NCI-H1694 (cell line): ENCODE measurements at regions not wholly inside any gene's neighbourhood (a gene's known extent, or its start where the extent isn't known, plus 50 kb on each side); places are given as distances from the start of the nearest gene placed in this dataset.
A peak's percentile ranks its signal among the peaks of the same experiment; 100 is the strongest.

Source experiments
- DNase-seq: peaks from one replicate; lab custom pipeline; 2025; lab: John Stamatoyannopoulos, UW

- no peak for DNase-seq
Measured at GRCh38 chr7:67843001-67843565, 846.5 kb downstream of the TYW1 start.

- no peak for DNase-seq
Measured at GRCh38 chr7:67843615-67844014, 847.0 kb downstream of the TYW1 start.

DNA sequence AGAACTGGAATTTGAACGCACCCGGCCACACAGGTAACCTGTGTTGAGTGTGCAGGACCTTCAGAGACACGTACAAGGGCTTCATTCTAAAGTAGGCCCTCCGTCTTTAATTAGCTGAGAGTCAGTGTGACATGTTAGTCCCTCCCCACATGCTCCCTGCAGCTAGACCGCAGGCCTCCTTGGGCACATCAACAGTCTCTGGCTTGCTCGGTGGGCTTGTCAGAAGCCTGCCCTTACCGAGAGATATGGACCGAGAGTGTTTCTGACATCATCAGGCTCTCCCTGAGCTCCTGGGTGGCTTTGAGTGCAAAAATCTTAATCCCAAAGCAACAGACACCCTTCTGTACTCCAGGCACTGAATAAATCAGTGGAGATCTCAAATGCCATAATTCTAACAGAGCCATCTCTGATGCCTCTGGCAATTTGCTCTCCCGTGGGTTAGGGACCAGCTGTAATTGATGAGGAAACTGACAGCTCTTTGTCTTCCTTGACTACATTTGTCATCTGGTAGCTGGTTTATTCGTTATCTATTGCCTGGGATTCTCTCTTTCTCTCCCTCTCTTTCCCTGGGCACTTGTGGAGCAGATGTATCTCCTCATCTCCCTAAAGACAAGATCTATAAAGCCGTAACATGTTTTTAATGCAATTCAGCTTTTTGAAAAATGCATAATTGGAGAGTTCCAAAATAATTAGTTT is 850.6 kb downstream of the TYW1 start:
- no peak for DNase-seq

- DNase-seq: peak; percentile 90
Measured at GRCh38 chr7:67854221-67855178, 857.9 kb downstream of the TYW1 start.

GRCh38 chr7:67855322-67855721 is 858.7 kb downstream of the TYW1 start:
- DNase-seq: no peak

DNA sequence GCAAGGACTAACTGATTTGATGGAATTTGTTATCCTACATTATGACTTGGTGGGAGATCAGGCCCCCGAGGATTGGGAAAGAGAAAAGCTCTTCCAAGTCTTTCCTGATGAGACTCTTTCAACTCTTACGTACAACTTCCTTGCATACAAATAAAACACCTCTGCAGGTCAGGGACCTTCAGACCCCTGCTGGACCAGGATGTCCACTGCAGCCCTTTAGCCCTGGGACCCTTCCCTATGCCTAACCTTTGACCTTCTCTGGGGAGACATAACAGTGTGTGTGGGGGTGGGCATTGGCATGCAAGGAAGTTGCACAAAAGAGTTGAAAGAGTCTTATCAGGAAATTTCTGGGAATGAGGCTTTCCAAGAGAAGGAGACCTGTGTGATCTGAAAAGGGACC is 859.4 kb downstream of the TYW1 start:
- DNase-seq: no peak

DNA sequence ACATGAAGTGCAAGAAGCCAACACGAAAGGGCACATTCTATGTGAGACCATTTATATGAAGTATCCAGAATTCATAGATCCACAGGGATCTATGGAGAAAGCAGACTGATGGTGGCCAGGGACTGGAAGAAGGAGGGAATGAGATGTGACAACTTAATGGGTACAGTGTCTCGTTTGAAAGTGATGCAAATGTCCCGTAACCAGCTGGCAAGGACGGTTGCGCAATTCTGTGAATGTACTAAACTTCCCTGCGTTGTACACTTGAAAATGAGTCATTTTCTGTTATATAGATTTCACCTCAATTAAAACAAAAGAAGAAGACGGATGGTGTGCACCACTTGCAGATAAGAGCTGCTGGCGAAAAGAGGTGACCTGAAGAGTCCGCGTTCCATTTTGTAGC is 861.1 kb downstream of the TYW1 start:
- DNase-seq: no peak

DNA sequence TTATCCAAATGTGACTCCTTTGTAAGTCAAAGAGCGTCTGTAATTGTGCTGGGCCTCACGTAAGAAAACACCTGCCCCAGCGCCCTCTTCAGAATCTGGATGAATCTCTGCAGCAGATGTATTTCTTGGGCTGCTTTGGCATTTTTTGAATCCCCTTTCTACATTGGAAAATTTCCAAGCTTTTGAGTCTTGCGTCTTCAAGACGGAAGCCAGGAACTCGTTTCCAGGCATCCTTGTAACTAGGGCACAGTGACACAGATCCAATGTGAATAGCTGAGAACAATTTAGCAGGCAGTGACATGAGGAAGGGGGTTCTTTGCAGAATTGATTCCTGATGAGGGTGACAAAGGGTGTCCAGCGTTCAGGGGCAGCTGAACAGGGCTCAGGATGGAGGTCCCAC is 862.3 kb downstream of the TYW1 start:
- DNase-seq: no peak

DNA sequence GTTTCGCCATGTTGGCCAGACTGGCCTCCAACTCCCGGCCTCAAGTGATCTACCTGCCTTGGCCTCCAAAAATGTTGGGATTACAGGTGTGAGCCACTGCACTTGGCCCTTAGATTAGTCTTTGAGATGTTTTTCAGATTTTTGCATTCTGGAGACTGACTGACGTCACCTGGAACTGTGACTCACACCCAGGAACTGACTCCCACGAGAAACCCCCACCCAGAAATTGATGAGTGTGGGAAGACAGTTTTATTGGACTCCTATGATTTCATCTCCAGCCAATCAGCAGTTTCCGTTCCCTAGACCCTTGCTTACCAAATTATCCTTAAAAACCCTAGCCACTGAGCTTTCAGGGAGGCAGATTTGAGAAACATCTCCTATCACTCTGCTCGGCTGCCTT is 867.3 kb downstream of the TYW1 start:
- DNase-seq: no peak

DNA sequence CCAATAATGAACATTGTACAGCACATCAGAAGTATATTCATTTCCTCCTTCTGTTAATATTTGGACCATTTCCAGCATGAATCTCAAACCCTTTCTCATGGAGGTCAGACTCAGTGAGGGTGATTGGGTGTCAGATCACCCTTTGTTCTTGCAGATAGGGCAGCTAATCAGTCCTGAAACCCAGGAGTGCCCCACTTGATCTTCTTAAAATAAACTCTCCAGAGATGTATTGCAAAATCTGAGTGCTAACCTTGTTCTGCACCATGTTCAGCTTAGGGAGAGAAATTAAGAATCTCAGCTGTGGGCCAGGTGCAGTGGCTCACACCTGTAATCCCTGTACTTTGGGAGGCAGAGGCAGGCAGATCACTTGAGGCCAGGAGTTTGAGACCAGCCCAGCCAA is 869.4 kb downstream of the TYW1 start:
- DNase-seq: no peak

DNA sequence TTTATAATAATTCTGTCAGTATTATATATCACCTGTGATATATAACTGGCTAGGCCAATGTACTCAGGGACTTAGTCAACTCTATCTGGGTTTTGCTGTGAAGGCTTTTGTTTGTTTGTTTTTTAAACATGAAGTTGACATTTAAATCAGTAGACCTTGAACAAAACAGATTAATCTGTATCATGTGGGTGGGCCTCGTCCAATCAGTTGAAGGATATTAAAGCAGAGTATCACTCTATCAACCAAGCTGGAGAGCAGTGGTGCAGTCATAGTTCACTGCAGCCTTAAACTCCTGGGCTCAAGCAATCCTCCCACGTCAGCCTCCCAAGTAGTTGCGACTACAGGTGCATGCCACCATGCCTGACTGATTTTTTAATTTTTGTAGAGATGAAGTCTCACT is 870.2 kb downstream of the TYW1 start:
- no peak for DNase-seq

GRCh38 chr7:67870396-67870795 is 873.8 kb downstream of the TYW1 start:
- DNase-seq: no peak

- no peak for DNase-seq
Measured at GRCh38 chr7:67875558-67875957, 878.9 kb downstream of the TYW1 start.

GRCh38 chr7:67878808-67879207 is 882.2 kb downstream of the TYW1 start:
- no peak for DNase-seq

DNA sequence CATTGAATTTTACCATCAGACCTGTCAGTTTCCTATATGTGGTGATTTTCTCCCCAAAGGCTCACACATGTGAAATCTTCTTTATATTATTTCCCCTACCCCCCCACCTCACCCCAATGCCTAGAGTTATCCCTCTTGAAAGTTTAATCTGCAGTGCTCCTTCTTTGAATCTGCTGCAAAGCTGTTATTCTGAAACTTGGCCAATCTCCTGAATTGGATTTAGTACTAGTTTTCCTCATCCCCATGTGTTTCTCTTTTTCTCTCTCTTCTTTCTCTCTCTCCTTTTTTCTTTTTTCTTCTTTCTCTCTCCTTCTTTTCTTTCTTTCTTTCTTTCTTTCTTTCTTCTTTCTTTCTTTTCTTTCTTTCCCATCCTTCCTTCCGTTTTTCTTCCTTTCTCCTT is 886.2 kb downstream of the TYW1 start:
- DNase-seq: no peak

DNA sequence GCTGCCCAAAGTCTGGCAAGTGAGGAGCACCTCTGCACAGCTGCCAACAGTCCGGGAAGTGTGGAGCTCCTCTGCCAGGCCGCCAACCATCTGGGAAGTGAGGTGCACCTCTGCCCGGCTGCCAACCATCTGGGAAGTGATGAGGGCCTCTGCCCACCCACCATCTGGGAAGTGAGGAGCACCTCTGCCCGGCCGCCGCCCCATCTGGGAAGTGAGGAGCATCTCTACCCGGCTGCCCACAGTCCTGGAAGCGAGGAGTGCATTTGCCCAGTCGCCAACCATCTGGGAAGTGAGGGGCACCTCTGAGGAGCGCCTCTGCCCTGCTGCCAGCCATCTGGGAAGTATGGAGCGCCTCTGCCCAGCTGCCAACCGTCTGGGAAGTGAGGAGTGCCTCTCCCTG is 893.7 kb downstream of the TYW1 start:
- DNase-seq: no peak

- DNase-seq: no peak
Measured at GRCh38 chr7:67894746-67895145, 898.1 kb downstream of the TYW1 start.

DNA sequence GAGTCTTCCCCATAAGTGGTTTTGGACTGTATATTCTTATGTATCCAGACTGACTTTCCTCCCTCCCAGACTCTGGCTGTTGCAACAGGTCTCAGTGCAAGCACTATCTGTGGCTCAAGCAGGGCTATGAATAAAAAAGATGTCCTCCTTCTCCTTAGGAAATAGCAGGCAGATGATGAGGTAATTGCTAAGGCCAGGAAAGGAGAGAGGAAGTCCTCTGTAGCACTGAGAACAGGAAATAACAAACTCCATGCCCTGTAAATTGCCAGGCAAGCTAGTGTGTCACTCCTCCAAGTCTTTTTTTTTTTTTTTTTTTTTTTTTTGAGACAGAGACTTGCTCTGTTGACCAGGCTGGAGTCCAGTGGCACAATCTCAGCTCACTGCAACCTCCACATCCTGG is 900.1 kb downstream of the TYW1 start:
- no peak for DNase-seq

DNA sequence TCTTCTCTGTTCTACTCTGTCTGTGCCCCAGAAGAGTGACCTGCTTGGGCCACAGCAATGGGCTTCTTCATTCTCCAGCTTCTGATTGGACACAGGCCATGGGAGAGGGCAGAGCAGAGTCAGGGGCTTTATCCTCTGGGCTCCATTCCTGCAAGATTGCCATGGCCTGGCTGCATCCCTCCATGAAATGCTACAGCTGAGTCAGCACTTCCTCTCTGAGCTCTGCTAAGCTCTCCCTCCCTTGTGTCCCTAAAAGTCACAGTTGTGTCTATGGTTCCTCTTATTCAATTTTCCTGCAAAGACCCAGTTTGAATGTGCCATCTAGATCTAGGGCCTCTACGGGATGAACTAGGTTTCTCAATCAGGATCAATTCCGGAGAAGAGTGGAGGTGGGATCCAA is 903.8 kb downstream of the TYW1 start:
- DNase-seq: no peak

DNA sequence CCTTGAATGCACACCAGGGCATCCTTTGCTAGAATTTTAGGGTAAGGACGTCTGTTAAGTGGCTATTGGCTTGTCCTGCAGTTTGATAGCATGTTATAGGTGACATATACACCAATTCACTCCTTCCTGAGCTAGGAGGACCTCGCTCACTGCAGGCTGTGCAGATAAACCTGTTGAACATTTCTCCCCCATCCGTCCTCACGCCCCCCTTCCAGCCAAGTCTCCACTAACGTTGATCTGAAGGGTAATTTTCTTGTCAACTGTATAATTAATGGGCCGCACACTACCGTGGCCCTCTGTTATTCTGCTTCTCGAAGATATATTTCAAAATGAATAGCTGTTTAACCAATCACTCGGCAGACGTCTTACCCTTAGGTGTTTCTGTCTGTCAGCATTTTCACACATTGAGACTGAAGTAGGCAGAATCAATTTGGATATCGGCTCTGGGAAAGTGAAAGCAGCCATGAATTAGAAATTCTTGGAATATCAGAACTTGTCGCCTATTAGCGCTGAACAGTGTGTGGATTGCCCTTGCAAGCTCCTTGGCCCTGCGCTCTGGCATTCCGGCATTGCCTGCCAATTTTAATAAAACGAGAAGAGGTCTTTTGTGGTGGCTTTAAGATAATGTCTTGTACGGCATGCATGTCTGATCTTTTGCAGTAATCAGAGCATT is 905.3 kb downstream of the TYW1 start:
- no peak for DNase-seq

GRCh38 chr7:67907792-67908191 is 911.2 kb downstream of the TYW1 start:
- DNase-seq: no peak

DNA sequence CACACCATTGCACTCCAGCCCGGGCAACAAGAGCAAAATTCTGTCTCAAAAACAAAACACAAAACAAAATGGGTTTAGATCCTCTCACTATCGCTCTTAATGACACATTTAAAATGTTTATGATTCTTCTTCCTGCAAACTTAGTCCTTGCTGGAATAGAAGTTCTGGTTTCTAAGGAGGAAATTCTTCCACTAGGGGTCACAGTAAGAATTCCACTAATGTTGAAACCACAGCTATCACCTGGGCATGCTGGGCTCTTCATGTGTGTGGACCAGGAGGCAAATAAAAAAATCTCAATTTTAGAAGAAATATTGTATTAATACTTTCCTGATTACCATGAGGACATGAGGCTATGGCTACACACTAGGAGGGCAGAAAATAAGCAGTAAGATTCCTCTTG is 915.8 kb downstream of the TYW1 start:
- no peak for DNase-seq

DNA sequence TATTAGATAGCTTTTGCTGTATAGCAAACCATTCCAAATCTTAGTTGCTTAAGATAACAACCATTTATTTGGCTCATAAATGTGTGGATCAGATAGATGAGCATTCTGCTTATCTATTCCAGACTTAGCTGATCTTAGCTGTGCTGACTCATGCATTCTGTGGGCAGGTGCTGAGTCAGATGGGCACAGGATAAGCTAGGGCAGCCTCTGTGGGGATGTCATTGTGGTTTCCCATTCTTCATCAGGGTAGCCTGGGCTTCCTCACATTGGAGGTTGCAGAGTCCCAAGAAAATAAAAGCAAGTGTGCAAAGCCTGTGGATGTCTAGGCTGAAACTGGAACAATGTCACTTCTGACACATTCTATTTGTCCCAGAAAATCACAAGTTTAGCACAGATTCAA is 917.0 kb downstream of the TYW1 start:
- DNase-seq: no peak
